ENCODE measurements at regions not wholly inside any gene's neighbourhood (a gene's known extent, or its start where the extent isn't known, plus 50 kb on each side); places are given as distances from the start of the nearest gene placed in this dataset.
"Not testable (repeated sequence)": the region's sequence is repeated elsewhere in the genome, so short reads cannot be mapped to it uniquely, and the experiment has no call there.

GRCh38 chr12:25424211-25424731 lies 128.8 kb downstream of the LMNTD1 start:
- DNase-seq: no peak

DNA sequence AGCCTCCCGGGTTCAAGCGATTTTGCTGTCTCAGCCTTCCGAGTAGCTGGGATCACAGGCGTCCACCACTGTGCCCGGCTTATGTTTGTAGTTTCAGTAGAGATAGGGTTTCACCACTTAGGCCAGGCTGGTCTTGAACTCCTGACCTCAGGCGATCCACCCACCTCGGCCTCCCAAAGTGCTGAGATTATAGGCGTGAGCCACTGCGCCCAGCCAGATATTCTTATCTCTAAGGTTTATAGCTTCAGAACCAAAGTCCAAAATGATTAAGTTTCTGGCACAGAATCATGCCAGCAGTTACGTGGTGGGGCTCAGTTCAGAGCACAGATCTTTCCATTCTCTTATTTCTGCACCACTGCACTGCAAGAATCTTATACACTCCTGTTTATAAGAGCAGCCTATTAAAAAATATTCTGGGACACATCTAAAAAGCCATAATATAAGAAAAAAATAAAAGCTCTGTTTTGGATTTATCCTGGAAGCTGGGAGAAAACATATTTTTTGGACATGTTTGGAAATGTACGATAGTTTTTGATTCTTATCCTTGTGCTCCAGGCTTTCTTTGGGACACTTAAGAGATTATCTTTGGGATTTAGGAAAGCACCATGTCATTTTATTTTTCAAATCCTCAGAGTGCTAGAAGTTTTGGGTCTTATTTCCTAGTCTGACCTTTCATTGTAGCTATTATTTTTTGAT lies 129.6 kb downstream of the LMNTD1 start:
- no peak for DNase-seq

GRCh38 chr12:25422241-25422640 lies 130.8 kb downstream of the LMNTD1 start:
- no peak for DNase-seq

- DNase-seq: no peak
Observed at GRCh38 chr12:25421651-25422167, 131.4 kb downstream of the LMNTD1 start.

DNA sequence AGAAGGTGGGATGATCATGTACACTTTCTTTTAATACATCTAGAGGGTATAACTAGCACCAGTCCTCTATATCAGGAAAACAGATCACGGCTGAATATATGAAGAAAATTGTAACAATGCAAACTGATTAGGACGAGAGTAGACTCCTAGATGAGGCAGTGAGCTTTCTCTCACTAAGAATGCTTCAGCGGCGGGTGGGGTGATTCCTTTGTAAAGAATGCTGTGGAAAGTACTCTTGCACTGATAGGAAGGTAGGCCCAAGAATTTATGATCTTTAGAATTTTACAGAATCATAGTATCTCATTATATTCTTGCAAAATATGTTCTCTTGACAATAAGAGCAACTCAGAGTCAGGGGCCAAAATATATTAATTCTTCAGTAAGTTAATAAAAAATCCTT lies 133.0 kb downstream of the LMNTD1 start:
- no peak for DNase-seq

- no peak for DNase-seq
Observed at GRCh38 chr12:25419595-25419994, 133.5 kb downstream of the LMNTD1 start.

DNA sequence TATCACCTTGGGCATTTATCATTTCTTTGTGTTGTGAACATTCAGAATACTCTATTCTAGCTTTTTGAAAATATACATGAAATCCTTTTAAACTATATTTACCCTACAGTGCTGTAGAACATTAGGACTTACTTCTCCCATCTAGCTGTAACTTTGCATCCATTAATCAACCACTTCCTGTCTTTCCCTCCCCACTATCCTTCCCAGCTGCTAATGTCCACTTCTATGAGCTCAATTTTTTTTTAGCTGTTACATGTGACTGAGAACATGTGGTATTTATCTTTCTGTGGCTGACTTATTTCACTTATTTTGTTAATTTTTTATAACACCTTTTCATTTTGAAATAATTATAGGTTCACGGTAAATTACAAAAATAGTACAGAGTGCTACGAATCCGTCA lies 136.0 kb downstream of the LMNTD1 start:
- no peak for DNase-seq

- DNase-seq: no peak
Observed at GRCh38 chr12:25416516-25416915, 136.6 kb downstream of the LMNTD1 start.

DNA sequence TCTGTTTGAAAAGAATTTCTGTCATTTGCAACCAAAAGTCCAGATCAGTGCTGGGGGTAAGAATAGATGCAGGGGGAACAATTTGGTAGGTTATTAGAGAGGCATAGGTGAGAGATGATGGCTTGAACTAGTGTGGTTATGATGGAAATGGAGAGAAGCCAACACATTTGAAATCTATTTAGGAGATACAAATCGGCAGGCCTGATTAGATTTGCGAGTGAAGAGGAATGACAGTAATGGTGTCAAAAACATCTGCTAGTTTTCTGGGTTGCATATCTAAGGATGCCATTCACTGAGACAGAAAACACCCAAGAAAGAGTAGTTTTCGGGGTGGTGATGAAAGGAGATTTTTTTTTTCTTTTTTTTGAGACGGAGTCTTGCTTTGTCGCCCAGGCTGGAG lies 138.1 kb downstream of the LMNTD1 start:
- DNase-seq: no peak

DNA sequence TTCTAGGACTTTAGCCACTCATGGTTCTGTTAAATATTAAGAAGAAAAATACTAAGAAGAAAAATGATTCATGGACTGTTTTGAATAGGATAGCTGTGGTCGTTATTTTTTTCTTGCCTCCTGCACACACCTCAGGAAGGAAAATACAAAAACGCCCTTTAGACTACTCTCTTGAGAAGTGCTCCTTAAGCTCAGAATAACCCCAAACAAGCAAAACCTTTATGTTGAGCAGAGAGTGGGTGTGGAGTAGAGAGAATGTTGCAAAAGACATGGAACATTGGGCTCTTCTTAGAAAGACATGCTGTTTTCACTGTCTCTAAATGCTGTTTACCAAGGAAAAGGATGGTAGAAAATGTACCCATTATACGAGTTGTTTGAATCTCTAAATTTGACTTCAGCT lies 140.3 kb downstream of the LMNTD1 start:
- DNase-seq: no peak

DNA sequence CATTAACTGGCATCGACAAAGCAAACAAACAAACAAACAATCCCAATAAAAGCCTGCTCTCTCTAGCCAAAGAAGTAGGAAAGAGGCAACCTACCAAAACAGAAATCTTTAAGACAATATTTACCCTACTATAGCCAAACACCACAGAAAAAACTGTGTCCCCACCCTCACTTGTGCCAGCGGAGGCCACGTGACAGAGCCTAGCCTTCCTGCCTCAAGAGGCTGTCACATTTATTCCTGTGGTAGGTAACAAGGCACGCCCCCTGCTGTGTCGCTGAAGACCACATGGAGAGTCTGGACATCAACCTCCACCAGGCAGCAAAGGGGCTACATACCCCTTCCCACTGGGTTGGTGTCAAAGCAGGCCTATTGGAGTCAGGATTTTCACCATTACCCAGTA lies 148.1 kb downstream of the LMNTD1 start:
- DNase-seq: no peak

- DNase-seq: no peak
Observed at GRCh38 chr12:25401547-25402345, 151.0 kb upstream of the KRAS start.

DNA sequence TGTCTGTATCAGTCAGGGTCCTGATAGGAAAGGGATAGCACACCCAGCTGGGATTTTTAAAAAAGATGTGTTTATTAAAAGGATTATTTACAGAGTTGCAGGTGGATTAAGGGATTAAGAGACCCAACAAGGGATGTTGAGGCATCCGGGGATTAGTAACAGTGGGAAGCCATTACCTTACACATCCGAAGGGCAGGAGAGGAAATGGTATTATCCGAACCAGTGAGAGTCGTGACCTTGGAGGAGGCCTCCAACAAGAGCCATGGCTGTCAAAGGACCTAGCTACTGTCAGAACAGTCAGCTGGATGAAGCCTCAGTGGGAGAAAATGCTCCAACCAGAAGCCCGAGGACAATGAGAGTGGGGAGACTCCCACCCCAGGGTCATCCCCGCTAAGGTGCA lies 146.3 kb upstream of the KRAS start:
- no peak for DNase-seq

GRCh38 chr12:25395227-25395626 lies 144.5 kb upstream of the KRAS start:
- DNase-seq: no peak

GRCh38 chr12:25394775-25395174 lies 144.0 kb upstream of the KRAS start:
- not testable (repeated sequence) for DNase-seq

- DNase-seq: no peak
Observed at GRCh38 chr12:25394025-25394424, 143.3 kb upstream of the KRAS start.

- not testable (repeated sequence) for DNase-seq
Observed at GRCh38 chr12:25391346-25391745, 140.6 kb upstream of the KRAS start.

- DNase-seq: no peak
Observed at GRCh38 chr12:25388183-25388582, 137.5 kb upstream of the KRAS start.

- DNase-seq: no peak
Observed at GRCh38 chr12:25387732-25388050, 137.0 kb upstream of the KRAS start.

DNA sequence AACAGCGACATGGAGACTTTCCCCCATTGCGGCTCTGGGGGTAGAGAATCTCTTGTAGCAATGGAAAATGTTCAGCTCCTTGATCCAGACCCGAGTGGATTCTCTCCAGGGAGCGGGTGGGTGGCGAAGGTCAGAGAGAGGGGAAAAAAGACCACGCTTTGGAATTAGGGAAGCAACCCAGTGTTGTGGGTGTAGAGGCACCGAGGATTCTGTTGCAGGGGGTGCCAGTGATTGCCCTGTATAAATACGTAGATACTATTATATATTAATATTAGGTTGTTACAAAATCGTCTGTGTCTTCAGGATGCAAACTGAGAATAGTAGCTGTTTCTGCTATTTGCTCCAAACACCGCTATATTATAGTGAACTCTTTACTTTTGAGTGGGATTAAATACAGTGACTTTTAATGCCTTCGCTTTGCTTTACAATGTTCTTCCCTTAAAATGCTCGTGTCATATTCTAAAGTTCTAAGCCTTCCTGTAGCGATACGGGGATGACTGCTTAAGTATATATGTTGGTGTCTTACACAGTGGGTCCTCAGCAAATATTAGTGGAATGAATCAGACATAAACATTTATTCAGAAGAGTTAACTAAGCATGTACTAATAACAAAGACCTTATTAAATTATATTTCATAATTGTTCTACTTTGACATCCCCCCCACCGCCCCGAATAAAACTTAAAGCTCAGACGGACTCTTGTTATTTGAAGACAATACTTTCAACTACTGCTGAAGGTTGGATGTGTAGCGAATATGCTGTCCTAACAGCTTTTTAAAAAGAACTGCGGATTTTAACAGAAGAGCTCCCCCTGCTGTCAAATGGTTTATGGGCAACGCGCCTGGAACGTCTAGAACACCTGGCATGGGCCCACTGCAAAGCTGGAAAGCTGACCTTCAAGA lies 136.4 kb upstream of the KRAS start:
- DNase-seq: peak; percentile 74 to 87

- no peak for DNase-seq
Observed at GRCh38 chr12:25384893-25385248, 134.1 kb upstream of the KRAS start.

GRCh38 chr12:25384038-25384892 lies 133.5 kb upstream of the KRAS start:
- no peak for DNase-seq

Data from NCI-H2081 (cell line).